ENCODE measurements at regions not wholly inside any gene's neighbourhood (a gene's known extent, or its start where the extent isn't known, plus 50 kb on each side); places are given as distances from the start of the nearest gene placed in this dataset.

DNA sequence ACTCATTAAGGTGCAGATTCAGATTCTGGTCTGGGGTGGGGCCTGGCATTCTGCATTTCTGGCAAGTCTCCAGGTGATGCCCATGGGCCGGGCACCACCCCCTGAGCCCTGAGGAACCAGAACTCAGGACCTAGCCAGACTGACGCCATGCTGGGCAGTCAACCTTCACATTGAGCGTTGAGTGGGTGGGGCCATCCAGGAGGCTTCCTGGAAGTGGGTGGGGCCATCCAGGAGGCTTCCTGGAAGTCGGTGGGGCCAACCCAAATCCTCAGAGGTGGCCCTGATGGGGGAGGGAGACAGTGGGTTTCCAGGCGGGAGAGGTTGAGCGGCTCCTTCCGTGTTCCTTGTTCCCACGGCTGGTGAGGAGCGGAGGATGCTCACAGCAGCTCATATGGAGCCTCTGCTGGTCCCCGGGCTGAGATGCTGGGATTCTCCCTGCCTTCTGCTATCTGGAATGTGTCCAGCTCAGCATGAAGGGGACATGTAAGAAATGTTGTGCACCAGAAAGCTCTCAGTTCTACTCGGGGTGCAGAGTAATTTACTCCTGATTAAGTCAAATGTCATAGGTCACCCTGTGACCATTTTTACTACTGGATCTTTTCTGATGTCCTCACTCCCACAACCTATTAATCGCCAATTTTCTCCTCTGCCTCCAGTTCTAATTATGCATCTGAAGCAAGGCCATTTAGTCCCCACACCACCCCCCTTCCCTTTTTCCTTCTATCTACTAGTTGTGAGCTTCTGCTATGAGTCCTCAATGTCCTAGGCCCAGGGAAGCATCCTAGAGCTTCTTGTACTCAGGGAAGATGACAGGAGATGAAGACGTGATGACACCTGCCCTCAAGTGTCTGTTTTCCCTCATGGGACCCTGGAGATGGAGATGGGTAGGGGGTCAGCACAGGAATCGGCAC lies 435.4 kb downstream of the PTPRU start:
- TF ChIP-seq GATA3 (IDR thresholded peaks at IDR 0.05; ENCODE audit: low read depth, low read length) (no peak), GATA2 (IDR thresholded peaks at IDR 0.05; ENCODE audit: low read depth, low read length) (no peak)

DNA sequence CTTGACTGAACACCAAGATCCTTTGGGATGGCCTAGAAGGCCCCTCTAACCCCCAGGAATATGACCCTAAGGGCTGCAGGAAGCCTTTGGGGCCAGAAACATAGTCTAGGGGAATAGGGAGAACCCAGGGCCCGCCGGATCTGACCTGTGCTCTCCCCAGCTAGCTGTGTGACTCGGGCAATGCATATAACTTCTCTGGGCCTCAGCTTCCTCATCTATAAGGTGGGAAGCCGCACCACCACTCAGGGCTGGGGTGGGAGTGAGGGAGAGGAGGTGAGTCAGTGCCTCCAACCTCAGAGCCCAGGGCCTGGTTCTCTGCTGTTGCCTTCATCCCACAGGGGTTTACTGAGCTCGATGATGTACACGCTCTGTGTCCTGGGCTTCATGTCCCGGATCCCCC lies 434.4 kb downstream of the PTPRU start:
- TF ChIP-seq GATA2 (IDR thresholded peaks at IDR 0.05; ENCODE audit: low read depth, low read length), result no peak
- TF ChIP-seq GATA3 (IDR thresholded peaks at IDR 0.05; ENCODE audit: low read depth, low read length), result no peak

DNA sequence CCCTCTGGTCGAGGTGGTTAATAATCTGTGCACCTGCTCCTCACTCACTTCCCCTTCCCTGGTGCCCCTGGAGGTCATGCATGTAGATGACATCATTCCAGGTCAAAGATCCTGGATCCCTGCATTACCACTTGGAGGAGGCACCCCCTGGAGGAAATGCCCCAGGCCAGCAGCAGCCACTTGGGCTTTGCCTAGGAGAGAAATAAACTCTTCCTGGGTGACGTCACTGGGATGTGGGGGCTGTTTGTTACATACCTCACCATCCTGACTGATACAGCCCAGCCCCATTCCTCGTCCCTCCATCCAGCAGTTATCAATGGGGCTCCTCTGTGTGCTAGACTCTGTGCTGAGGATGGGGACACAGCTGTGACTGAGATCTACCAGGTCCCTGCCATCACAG lies 433.6 kb downstream of the PTPRU start:
- TF ChIP-seq GATA2 (IDR thresholded peaks at IDR 0.05; ENCODE audit: low read depth, low read length), result no peak
- no peak for TF ChIP-seq GATA3 (IDR thresholded peaks at IDR 0.05; ENCODE audit: low read depth, low read length)

DNA sequence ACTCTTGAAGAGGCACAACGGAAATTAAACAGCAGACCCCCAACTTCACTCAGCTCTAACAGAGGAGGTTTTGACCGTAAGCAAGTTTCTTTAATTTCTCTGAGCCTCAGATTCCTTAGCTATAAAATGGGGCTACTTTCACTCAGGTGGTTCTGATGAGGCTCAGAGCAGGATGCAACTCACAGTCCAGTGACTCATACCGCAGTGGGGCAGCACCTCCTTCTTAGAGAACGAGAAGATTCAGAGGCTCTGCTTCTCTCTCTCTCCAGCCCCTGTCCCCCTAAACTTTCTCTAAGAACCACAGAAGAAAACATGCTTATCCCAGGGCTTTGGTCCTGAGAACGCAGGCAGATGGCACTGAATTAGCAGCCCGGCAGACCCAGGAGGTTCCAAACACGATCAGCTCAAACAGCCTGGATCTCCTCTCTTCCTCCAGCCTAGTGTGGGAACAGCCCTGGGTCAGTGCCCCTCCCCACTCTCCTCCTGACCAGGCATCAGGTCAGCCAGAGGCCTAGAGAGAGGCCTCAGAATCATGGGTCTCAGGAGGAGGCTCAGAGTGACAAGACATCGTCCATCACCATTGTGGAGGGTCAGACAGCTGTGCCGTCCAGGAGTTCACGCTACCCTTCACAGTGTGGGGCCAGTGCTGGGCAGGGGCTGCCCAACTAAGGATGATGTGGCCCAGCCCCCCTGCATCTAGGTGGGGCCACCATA lies 433.0 kb downstream of the PTPRU start:
- no peak for TF ChIP-seq GATA2 (IDR thresholded peaks at IDR 0.05; ENCODE audit: low read depth, low read length)

DNA sequence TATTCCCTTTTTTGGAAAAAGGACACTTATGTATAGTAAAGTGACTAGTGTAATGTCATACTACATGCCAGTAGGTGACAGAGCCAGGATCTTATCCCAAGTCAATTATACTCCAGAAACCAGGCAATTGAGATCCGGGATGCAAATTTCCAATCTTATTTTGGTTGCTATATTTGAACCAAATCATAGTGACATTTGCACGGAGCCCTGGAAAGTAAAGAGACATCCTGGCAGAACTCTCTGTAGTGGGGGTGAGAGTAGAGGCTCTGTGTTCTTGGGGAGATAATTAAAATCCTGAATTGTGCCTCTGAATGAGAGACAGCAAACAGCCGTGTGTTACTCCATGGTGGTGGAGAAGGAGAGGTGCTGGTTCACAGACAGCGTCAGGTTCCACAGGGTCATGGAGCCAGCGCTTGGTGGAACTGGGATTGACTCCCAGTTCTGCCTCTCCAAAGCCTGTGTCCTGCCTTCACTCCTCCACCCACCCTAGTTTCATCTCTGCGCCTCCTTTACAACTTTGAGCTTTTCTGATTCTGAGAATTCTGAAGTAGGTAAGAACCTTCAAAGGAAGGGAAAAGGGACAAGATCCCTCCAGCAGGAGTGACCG lies 432.3 kb downstream of the PTPRU start:
- no peak for TF ChIP-seq GATA3 (IDR thresholded peaks at IDR 0.05; ENCODE audit: low read depth, low read length)
- no peak for TF ChIP-seq GATA2 (IDR thresholded peaks at IDR 0.05; ENCODE audit: low read depth, low read length)

DNA sequence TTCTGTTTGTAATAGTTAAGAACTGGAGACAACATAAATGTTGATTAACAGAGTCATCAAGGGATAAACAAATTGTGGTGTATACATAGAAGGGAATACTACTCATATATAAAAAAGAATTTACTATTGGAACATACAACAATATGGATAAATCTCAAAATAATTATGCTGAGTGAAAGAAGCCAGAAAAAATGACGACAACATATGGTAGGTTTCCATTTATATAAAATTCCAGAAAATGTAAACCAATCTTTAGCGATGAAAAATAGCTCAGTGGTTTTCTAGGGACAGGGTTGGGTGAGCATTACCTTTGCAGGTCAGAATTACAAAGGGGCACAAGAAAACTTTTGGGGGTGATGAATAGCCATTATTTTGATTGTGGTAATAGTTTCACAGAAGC lies 431.6 kb downstream of the PTPRU start:
- TF ChIP-seq GATA3 (IDR thresholded peaks at IDR 0.05; ENCODE audit: low read depth, low read length) (no peak), GATA2 (IDR thresholded peaks at IDR 0.05; ENCODE audit: low read depth, low read length) (no peak)

DNA sequence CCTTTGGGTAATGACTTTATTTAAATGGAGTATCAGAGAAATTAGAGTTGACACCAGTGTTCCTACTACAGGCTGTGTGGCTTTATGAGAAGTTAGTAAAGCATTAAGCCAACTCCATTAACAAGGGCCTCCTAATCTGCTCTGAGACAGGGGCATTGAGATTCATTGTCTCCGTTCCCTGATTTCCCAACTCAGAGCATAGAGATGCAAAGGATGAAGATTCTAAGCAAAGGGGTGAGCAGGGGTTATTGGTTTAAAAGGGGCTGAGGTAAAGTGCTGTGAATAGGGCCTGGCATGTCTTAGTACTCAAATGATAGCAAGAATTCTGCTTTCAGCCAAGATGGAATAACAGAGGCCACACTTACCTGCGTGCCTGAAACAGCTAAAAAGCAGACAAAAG lies 428.4 kb downstream of the PTPRU start:
- TF ChIP-seq GATA3 (IDR thresholded peaks at IDR 0.05; ENCODE audit: low read depth, low read length) (no peak), GATA2 (IDR thresholded peaks at IDR 0.05; ENCODE audit: low read depth, low read length) (no peak)

DNA sequence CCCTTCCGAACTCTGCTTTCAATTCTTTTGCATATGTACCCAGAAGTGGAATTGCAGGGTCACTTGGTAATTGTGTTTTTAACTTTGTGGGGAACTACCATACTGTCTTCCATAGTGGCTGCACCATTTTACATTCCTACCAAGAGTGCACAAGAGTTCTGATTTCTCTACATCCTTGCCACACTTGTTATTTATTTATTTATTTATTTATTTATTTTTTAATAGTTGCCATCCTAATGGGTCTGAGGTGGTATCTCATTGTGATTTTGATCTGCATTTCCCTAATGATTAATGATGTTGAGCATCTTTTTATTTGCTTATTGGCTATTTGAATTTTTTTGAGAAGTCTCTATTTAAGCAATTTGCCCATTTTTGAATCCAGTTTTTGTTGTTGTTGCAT lies 422.4 kb downstream of the PTPRU start:
- TF ChIP-seq GATA3 (IDR thresholded peaks at IDR 0.05; ENCODE audit: low read depth, low read length) (no peak), GATA2 (IDR thresholded peaks at IDR 0.05; ENCODE audit: low read depth, low read length) (no peak)

DNA sequence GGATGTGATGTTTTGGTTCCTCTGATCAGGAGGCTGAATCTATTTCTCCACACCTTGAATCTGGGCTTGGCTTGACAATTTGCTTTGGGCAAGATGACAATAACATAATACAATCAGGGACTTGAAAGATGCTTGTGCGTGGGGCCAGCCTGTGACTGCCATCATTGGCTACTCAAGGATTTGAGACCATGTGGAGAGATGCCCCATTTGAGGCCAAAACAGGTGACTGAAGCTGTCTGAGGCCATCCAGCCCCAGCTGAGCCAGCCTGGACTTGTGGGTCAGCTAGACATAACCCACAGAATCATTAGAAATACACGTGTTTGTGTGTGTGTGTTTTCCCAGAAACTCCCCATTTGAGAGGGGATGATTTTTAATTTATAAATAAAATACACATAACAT lies 421.5 kb downstream of the PTPRU start:
- TF ChIP-seq GATA3 (IDR thresholded peaks at IDR 0.05; ENCODE audit: low read depth, low read length), result no peak
- no peak for TF ChIP-seq GATA2 (IDR thresholded peaks at IDR 0.05; ENCODE audit: low read depth, low read length)

DNA sequence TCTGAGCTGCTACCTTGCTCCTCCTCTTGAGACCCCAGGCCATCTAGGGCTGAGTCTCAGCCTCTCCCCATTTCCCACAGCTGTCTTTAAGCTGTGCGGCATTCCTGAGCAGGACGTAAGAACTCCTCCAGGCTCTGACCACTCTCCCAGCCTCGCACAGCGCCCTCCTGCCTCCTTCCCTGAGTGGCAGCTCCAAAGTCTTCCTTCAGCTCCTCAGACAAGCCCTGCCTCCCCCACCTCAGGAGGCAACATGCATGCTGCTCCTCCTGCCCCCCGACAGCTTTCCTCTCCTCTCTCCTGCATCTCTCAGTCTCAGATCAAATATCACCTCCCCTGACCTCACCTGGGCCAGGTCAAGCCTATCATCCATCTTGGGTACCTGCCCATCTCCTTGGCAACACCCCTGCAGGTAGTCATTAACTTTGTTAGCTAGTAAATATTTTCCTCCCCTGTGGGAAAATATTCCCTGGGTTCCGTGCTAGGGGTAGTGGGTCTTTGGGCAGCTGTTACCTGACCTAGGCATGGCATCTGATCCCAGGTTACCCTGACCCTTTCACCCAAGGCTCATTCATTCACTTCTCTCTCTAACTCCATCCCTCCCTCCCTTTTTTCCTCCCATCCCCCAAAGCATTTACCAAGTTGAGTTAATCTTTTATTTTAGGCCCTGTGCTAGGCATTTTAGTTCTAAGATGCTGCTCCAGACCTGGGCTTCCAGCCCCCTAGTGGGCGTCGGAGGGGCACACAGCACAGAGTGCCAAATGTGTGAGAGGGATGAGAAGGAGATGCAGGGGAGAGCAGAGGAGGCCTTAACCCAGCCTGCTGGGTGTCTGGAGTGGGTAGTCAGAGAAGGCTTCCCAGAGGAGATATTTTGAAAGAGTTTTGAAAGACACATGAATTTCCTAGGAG lies 419.9 kb downstream of the PTPRU start:
- TF ChIP-seq GATA2 (IDR thresholded peaks at IDR 0.05; ENCODE audit: low read depth, low read length) (no peak), GATA3 (IDR thresholded peaks at IDR 0.05; ENCODE audit: low read depth, low read length) (no peak)

DNA sequence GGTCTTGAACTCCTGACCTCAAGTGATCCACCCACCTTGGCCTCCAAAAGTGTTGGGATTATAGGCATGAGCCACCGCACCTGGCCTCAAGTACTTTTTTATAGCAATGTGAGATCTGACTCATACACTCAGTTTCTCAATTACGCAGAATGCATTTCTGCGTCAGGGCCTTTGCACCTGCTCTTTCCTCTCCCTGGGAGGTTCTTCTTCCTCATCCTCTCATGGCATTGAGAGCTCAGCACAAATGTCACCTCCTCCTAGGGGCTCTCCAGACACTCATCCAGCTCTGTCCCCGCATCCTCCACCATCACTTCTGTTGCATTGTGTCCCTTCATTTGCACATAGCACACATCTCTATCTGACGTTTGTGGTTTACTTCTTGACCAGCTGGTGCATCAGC lies 418.8 kb downstream of the PTPRU start:
- no peak for TF ChIP-seq GATA2 (IDR thresholded peaks at IDR 0.05; ENCODE audit: low read depth, low read length)
- TF ChIP-seq GATA3 (IDR thresholded peaks at IDR 0.05; ENCODE audit: low read depth, low read length), result no peak

DNA sequence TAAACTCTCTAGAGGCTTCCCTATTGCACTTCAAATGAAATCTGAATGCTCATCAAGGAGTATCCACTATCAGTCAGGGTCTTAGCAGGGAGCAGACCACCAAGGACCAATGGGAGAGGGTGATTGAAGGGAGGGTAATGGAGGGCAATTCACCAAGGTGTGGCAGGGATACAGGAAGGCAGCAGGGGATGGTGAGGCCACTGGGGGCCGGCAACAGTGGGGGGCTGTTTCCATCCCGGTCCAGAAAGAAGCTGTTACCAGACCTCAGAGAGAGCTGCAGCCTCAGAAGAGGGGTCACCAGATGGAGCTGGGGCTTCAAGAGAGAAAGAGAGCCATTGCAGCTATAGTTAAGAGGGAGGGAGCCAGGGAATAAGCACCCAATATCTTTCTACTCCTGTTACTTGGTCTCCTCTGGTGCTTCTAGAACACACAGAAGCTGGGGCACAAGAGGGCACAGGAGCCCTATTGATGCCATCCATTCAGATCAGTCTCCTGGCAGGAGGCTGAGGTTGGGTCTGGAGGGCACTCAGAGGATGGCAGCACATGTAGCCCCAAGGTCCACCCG lies 417.6 kb downstream of the PTPRU start:
- TF ChIP-seq GATA3 (IDR thresholded peaks at IDR 0.05; ENCODE audit: low read depth, low read length) (no peak), GATA2 (IDR thresholded peaks at IDR 0.05; ENCODE audit: low read depth, low read length) (no peak)

DNA sequence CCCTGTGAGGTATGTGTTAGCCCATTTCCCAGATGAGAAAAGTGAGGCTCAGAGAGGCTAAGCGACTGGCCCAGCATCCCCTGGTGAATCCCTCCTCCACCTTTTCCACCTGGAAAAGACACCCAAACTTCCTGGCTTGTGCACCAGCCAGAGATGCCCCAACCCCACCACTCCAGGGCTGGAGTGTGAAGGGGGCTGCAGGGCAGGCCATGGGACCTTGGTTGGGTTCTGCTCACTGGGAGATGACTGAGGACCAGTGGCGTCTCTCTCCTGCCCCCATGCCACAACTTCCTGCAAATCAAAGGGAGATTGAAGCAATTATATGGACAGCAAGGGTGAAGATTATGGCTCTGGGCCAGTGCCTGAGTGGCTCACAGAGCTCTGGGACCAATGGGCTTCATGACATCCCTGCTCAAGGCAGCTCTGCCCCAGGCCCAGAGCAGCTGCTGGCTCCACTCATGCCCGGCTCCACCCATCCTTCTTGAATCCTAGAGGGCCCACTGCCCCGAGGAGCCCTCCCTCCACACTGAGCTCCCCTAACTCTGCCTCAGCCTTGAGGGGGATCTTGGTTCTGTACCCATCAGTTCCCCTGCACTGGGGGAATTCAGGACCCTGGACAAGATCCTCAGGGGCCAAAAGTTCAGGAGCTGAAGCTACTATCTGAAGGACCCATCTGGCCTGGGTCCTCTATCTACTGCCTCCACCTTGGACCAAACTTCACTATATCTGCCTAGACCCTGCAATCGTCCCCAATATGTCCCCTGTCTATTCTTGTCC lies 416.9 kb downstream of the PTPRU start:
- TF ChIP-seq GATA2 (IDR thresholded peaks at IDR 0.05; ENCODE audit: low read depth, low read length), result no peak
- no peak for TF ChIP-seq GATA3 (IDR thresholded peaks at IDR 0.05; ENCODE audit: low read depth, low read length)

All from SH-SY5Y (cell line).